ENCODE measurements at regions not wholly inside any gene's neighbourhood (a gene's known extent, or its start where the extent isn't known, plus 50 kb on each side); places are given as distances from the start of the nearest gene placed in this dataset.

GRCh38 chrX:51192104-51192503 lies 140.5 kb upstream of the NUDT10 start:
- Histone ChIP-seq H3K27me3 (replicated peaks; ENCODE audit: insufficient read depth, low read depth, low read length, poor library complexity) (no peaks in the 10 kb centered on the region), H3K4me3 (ENCODE audit: low read depth, low read length, poor library complexity, severe bottlenecking) (no peak overlapping the region), H3K4me1 (ENCODE audit: insufficient read depth, low read length, poor library complexity, severe bottlenecking) (no peaks in the 10 kb centered on the region), H3K9me3 (ENCODE audit: low read depth, low read length, poor library complexity, severe bottlenecking) (no peaks in the 10 kb centered on the region), H3K27ac (ENCODE audit: low read depth, low read length, poor library complexity, severe bottlenecking) (no peak overlapping the region), H3K36me3 (ENCODE audit: insufficient read depth, low read length, poor library complexity, severe bottlenecking) (no peaks in the 10 kb centered on the region)
- intact Hi-C loops (cut with micrococcal nuclease; ENCODE audit: unreplicated experiment): no loop called here
- no TSS peak for BruUV-seq (replicated peaks)
- ChIA-PET CTCF (no interaction called here), POLR2A (ENCODE audit: low non-redundant PET) (no interaction called here)
- DNase-seq (ENCODE audit: low spot score): no peak
- TF ChIP-seq EZH2 (IDR thresholded peaks at IDR 0.05; ENCODE audit: borderline replicate concordance, low read depth, low read length, poor library complexity, severe bottlenecking) (no peak), CTCF (conservative IDR thresholded peaks at IDR 0.05; ENCODE audit: low read depth, low read length) (no peak)

GRCh38 chrX:51215266-51215665 lies 117.4 kb upstream of the NUDT10 start:
- ChIA-PET CTCF (no interaction called here), POLR2A (ENCODE audit: low non-redundant PET) (no interaction called here)
- DNase-seq (ENCODE audit: low spot score): peak; percentile 2
- BruUV-seq (replicated peaks): no TSS peak
- H3K36me3 ChIP-seq (ENCODE audit: insufficient read depth, low read length, poor library complexity, severe bottlenecking): no peaks in the 10 kb centered on the region
- H3K4me3 ChIP-seq (ENCODE audit: low read depth, low read length, poor library complexity, severe bottlenecking): no peak overlapping the region
- TF ChIP-seq EZH2 (IDR thresholded peaks at IDR 0.05; ENCODE audit: borderline replicate concordance, low read depth, low read length, poor library complexity, severe bottlenecking) (no peak), CTCF (conservative IDR thresholded peaks at IDR 0.05; ENCODE audit: low read depth, low read length) (peak; percentile 39; the same call in 1 of the 2 replicates)
- H3K27ac ChIP-seq (ENCODE audit: low read depth, low read length, poor library complexity, severe bottlenecking): no peak overlapping the region
- H3K9me3 ChIP-seq (ENCODE audit: low read depth, low read length, poor library complexity, severe bottlenecking): no peaks in the 10 kb centered on the region
- intact Hi-C loops (cut with micrococcal nuclease; ENCODE audit: unreplicated experiment): no loop called here
- no peaks in the 10 kb centered on the region for H3K27me3 ChIP-seq (replicated peaks; ENCODE audit: insufficient read depth, low read depth, low read length, poor library complexity)
- no peaks in the 10 kb centered on the region for H3K4me1 ChIP-seq (ENCODE audit: insufficient read depth, low read length, poor library complexity, severe bottlenecking)

GRCh38 chrX:51215856-51216255 lies 116.8 kb upstream of the NUDT10 start:
- CTCF ChIA-PET: interaction anchor here (0.5 kb wide), 1 partner anchor 130 kb away, joined by 3 read pairs; no protein-coding TSS in a partner anchor
- no TSS peak for BruUV-seq (replicated peaks)
- TF ChIP-seq CTCF (conservative IDR thresholded peaks at IDR 0.05; ENCODE audit: low read depth, low read length) (no peak), EZH2 (IDR thresholded peaks at IDR 0.05; ENCODE audit: borderline replicate concordance, low read depth, low read length, poor library complexity, severe bottlenecking) (no peak)
- no peaks in the 10 kb centered on the region for H3K4me1 ChIP-seq (ENCODE audit: insufficient read depth, low read length, poor library complexity, severe bottlenecking)
- POLR2A ChIA-PET (ENCODE audit: low non-redundant PET): no interaction called here
- H3K27ac ChIP-seq (ENCODE audit: low read depth, low read length, poor library complexity, severe bottlenecking): no peak overlapping the region
- H3K4me3 ChIP-seq (ENCODE audit: low read depth, low read length, poor library complexity, severe bottlenecking): no peak overlapping the region
- intact Hi-C loops (cut with micrococcal nuclease; ENCODE audit: unreplicated experiment): no loop called here
- no peaks in the 10 kb centered on the region for H3K36me3 ChIP-seq (ENCODE audit: insufficient read depth, low read length, poor library complexity, severe bottlenecking)
- no peaks in the 10 kb centered on the region for H3K27me3 ChIP-seq (replicated peaks; ENCODE audit: insufficient read depth, low read depth, low read length, poor library complexity)
- no peak for DNase-seq (ENCODE audit: low spot score)
- H3K9me3 ChIP-seq (ENCODE audit: low read depth, low read length, poor library complexity, severe bottlenecking): no peaks in the 10 kb centered on the region
